ENCODE measurements at regions not wholly inside any gene's neighbourhood (a gene's known extent, or its start where the extent isn't known, plus 50 kb on each side); places are given as distances from the start of the nearest gene placed in this dataset.

- TF ChIP-seq CTCF (IDR thresholded peaks at IDR 0.05; ENCODE audit: low read depth, low read length, poor library complexity, severe bottlenecking) (no peak), EZH2phosphoT487 (IDR thresholded peaks at IDR 0.05; ENCODE audit: borderline replicate concordance, low read length) (no peak)
Measured at GRCh38 chr5:52498607-52499006, 289.1 kb upstream of the ITGA1 start.

Measured in DOHH2 (cell line).